ENCODE measurements at regions not wholly inside any gene's neighbourhood (a gene's known extent, or its start where the extent isn't known, plus 50 kb on each side); places are given as distances from the start of the nearest gene placed in this dataset.

- TF ChIP-seq CTCF (conservative IDR thresholded peaks at IDR 0.05; ENCODE audit: low read depth, low read length), result no peak
- no peak for TF ChIP-seq EZH2 (IDR thresholded peaks at IDR 0.05; ENCODE audit: low read length, unreplicated experiment)
- TF ChIP-seq EZH2phosphoT487 (IDR thresholded peaks at IDR 0.05; ENCODE audit: borderline replicate concordance, low read length), result no peak
Observed at GRCh38 chr12:125512541-125513298, 447.5 kb downstream of the AACS start.

All from PC-3 (cell line).